ENCODE measurements at regions not wholly inside any gene's neighbourhood (a gene's known extent, or its start where the extent isn't known, plus 50 kb on each side); places are given as distances from the start of the nearest gene placed in this dataset.
"Not testable (repeated sequence)": the region's sequence is repeated elsewhere in the genome, so short reads cannot be mapped to it uniquely, and the experiment has no call there.

GRCh38 chrX:65925592-65925991 lies 114.3 kb downstream of the VSIG4 start:
- Histone ChIP-seq H3K9me3 (ENCODE audit: control insufficient read depth, low read length) (no peaks in the 10 kb centered on the region), H3K27ac (ENCODE audit: low read depth, low read length, severe bottlenecking) (no peak overlapping the region), H3K4me3 (ENCODE audit: extremely low read depth, insufficient read depth, low read length, poor library complexity, severe bottlenecking) (no peak overlapping the region), H3K36me3 (ENCODE audit: control insufficient read depth, insufficient read depth, low read length) (no peaks in the 10 kb centered on the region), H3K4me1 (ENCODE audit: control insufficient read depth, insufficient read depth, low read length, poor library complexity, severe bottlenecking) (no peaks in the 10 kb centered on the region)
- WGBS, 2 experiments (ENCODE audit: insufficient coverage in 2 of 2): 100% methylated on average over 1 of the region's 3 CpGs; no CpG with 5 or more reads in 1 of the 2 experiments

GRCh38 chrX:65925005-65925404 lies 114.9 kb downstream of the VSIG4 start:
- WGBS, 2 experiments (ENCODE audit: insufficient coverage in 2 of 2): 100% methylated on average over 1 of the region's 3 CpGs; no CpG with 5 or more reads in 1 of the 2 experiments

GRCh38 chrX:65921363-65921762 lies 118.5 kb downstream of the VSIG4 start:
- Histone ChIP-seq H3K9me3 (ENCODE audit: control insufficient read depth, low read length) (no peaks in the 10 kb centered on the region), H3K27ac (ENCODE audit: low read depth, low read length, severe bottlenecking) (no peak overlapping the region), H3K36me3 (ENCODE audit: control insufficient read depth, insufficient read depth, low read length) (no peaks in the 10 kb centered on the region), H3K4me1 (ENCODE audit: control insufficient read depth, insufficient read depth, low read length, poor library complexity, severe bottlenecking) (no peaks in the 10 kb centered on the region), H3K4me3 (ENCODE audit: extremely low read depth, insufficient read depth, low read length, poor library complexity, severe bottlenecking) (no peak overlapping the region)
- WGBS, 2 experiments (ENCODE audit: insufficient coverage in 2 of 2): 100% methylated on average over 1 of the region's 2 CpGs; no CpG with 5 or more reads in 1 of the 2 experiments

More at GRCh38 chrX:65925005-65925404, 114.9 kb downstream of the VSIG4 start:
- no peak overlapping the region for H3K27ac ChIP-seq (ENCODE audit: low read depth, low read length, severe bottlenecking)
- no peaks in the 10 kb centered on the region for H3K9me3 ChIP-seq (ENCODE audit: control insufficient read depth, low read length)
- no peaks in the 10 kb centered on the region for H3K36me3 ChIP-seq (ENCODE audit: control insufficient read depth, insufficient read depth, low read length)
- H3K4me3 ChIP-seq (ENCODE audit: extremely low read depth, insufficient read depth, low read length, poor library complexity, severe bottlenecking): no peak overlapping the region
- H3K4me1 ChIP-seq (ENCODE audit: control insufficient read depth, insufficient read depth, low read length, poor library complexity, severe bottlenecking): no peaks in the 10 kb centered on the region

- Histone ChIP-seq H3K27ac (ENCODE audit: low read depth, low read length, severe bottlenecking) (peak overlapping the region; percentile 23), H3K9me3 (ENCODE audit: control insufficient read depth, low read length) (no peaks in the 10 kb centered on the region), H3K4me3 (ENCODE audit: extremely low read depth, insufficient read depth, low read length, poor library complexity, severe bottlenecking) (no peak overlapping the region), H3K4me1 (ENCODE audit: control insufficient read depth, insufficient read depth, low read length, poor library complexity, severe bottlenecking) (no peaks in the 10 kb centered on the region), H3K36me3 (ENCODE audit: control insufficient read depth, insufficient read depth, low read length) (no peaks in the 10 kb centered on the region)
- no CpG with 5 or more reads among the region's 1 CpG for WGBS, 2 experiments (ENCODE audit: insufficient coverage in 2 of 2)
Measured at GRCh38 chrX:65920620-65921019, 119.3 kb downstream of the VSIG4 start.

GRCh38 chrX:65910899-65911298 lies 129.0 kb downstream of the VSIG4 start:
- Histone ChIP-seq H3K4me1 (ENCODE audit: control insufficient read depth, insufficient read depth, low read length, poor library complexity, severe bottlenecking) (no peaks in the 10 kb centered on the region), H3K36me3 (ENCODE audit: control insufficient read depth, insufficient read depth, low read length) (no peaks in the 10 kb centered on the region), H3K9me3 (ENCODE audit: control insufficient read depth, low read length) (no peaks in the 10 kb centered on the region), H3K4me3 (ENCODE audit: extremely low read depth, insufficient read depth, low read length, poor library complexity, severe bottlenecking) (no peak overlapping the region), H3K27ac (ENCODE audit: low read depth, low read length, severe bottlenecking) (no peak overlapping the region)
- WGBS, 2 experiments (ENCODE audit: insufficient coverage in 2 of 2): no CpG with 5 or more reads among the region's 3 CpGs

- no peaks in the 10 kb centered on the region for H3K4me1 ChIP-seq (ENCODE audit: control insufficient read depth, insufficient read depth, low read length, poor library complexity, severe bottlenecking)
- no peak overlapping the region for H3K27ac ChIP-seq (ENCODE audit: low read depth, low read length, severe bottlenecking)
- H3K4me3 ChIP-seq (ENCODE audit: extremely low read depth, insufficient read depth, low read length, poor library complexity, severe bottlenecking): no peak overlapping the region
- no CpG with 5 or more reads among the region's 1 CpG for WGBS, 2 experiments (ENCODE audit: insufficient coverage in 2 of 2)
- no peaks in the 10 kb centered on the region for H3K36me3 ChIP-seq (ENCODE audit: control insufficient read depth, insufficient read depth, low read length)
- no peaks in the 10 kb centered on the region for H3K9me3 ChIP-seq (ENCODE audit: control insufficient read depth, low read length)
Measured at GRCh38 chrX:65903750-65904149, 136.1 kb downstream of the VSIG4 start.

- Histone ChIP-seq H3K27ac (ENCODE audit: low read depth, low read length, severe bottlenecking) (no peak overlapping the region), H3K4me1 (ENCODE audit: control insufficient read depth, insufficient read depth, low read length, poor library complexity, severe bottlenecking) (no peaks in the 10 kb centered on the region), H3K4me3 (ENCODE audit: extremely low read depth, insufficient read depth, low read length, poor library complexity, severe bottlenecking) (no peak overlapping the region), H3K36me3 (ENCODE audit: control insufficient read depth, insufficient read depth, low read length) (no peaks in the 10 kb centered on the region), H3K9me3 (ENCODE audit: control insufficient read depth, low read length) (no peaks in the 10 kb centered on the region)
- WGBS, 2 experiments (ENCODE audit: insufficient coverage in 2 of 2): no CpG with 5 or more reads among the region's 3 CpGs
Measured at GRCh38 chrX:65902011-65902410, 137.9 kb downstream of the VSIG4 start.

GRCh38 chrX:65900850-65901844 lies 138.7 kb downstream of the VSIG4 start:
- no peaks in the 10 kb centered on the region for H3K36me3 ChIP-seq (ENCODE audit: control insufficient read depth, insufficient read depth, low read length)
- H3K4me1 ChIP-seq (ENCODE audit: control insufficient read depth, insufficient read depth, low read length, poor library complexity, severe bottlenecking): no peaks in the 10 kb centered on the region
- no peaks in the 10 kb centered on the region for H3K9me3 ChIP-seq (ENCODE audit: control insufficient read depth, low read length)
- no peak overlapping the region for H3K4me3 ChIP-seq (ENCODE audit: extremely low read depth, insufficient read depth, low read length, poor library complexity, severe bottlenecking)
- no peak overlapping the region for H3K27ac ChIP-seq (ENCODE audit: low read depth, low read length, severe bottlenecking)
- 100% methylated on average over 1 to 2 of the region's 3 CpGs for WGBS, 2 experiments (ENCODE audit: insufficient coverage in 2 of 2)

- no peak overlapping the region for H3K27ac ChIP-seq (ENCODE audit: low read depth, low read length, severe bottlenecking)
- no peaks in the 10 kb centered on the region for H3K36me3 ChIP-seq (ENCODE audit: control insufficient read depth, insufficient read depth, low read length)
- no peak overlapping the region for H3K4me3 ChIP-seq (ENCODE audit: extremely low read depth, insufficient read depth, low read length, poor library complexity, severe bottlenecking)
- no peaks in the 10 kb centered on the region for H3K9me3 ChIP-seq (ENCODE audit: control insufficient read depth, low read length)
- 100% methylated on average over 1 to 2 of the region's 8 CpGs for WGBS, 2 experiments (ENCODE audit: insufficient coverage in 2 of 2)
- no peaks in the 10 kb centered on the region for H3K4me1 ChIP-seq (ENCODE audit: control insufficient read depth, insufficient read depth, low read length, poor library complexity, severe bottlenecking)
Measured at GRCh38 chrX:65894133-65894532, 145.7 kb downstream of the VSIG4 start.

- not testable (repeated sequence) for H3K36me3 ChIP-seq (ENCODE audit: control insufficient read depth, insufficient read depth, low read length); H3K9me3 ChIP-seq (ENCODE audit: control insufficient read depth, low read length); H3K4me3 ChIP-seq (ENCODE audit: extremely low read depth, insufficient read depth, low read length, poor library complexity, severe bottlenecking); H3K4me1 ChIP-seq (ENCODE audit: control insufficient read depth, insufficient read depth, low read length, poor library complexity, severe bottlenecking); H3K27ac ChIP-seq (ENCODE audit: low read depth, low read length, severe bottlenecking)
- no CpG with 5 or more reads among the region's 2 CpGs for WGBS, 2 experiments (ENCODE audit: insufficient coverage in 2 of 2)
Measured at GRCh38 chrX:65891817-65892216, 148.1 kb downstream of the VSIG4 start.

- H3K4me1 ChIP-seq (ENCODE audit: control insufficient read depth, insufficient read depth, low read length, poor library complexity, severe bottlenecking); H3K9me3 ChIP-seq (ENCODE audit: control insufficient read depth, low read length); H3K4me3 ChIP-seq (ENCODE audit: extremely low read depth, insufficient read depth, low read length, poor library complexity, severe bottlenecking); H3K27ac ChIP-seq (ENCODE audit: low read depth, low read length, severe bottlenecking); H3K36me3 ChIP-seq (ENCODE audit: control insufficient read depth, insufficient read depth, low read length): not testable (repeated sequence)
- whole genome bisulfite sequencing, 2 experiments (ENCODE audit: insufficient coverage in 2 of 2): no CpG with 5 or more reads among the region's 1 CpG
Measured at GRCh38 chrX:65888150-65888549, 151.7 kb downstream of the VSIG4 start.

All from mesodermal cell (in vitro differentiated cells).